ENCODE measurements at regions not wholly inside any gene's neighbourhood (a gene's known extent, or its start where the extent isn't known, plus 50 kb on each side); places are given as distances from the start of the nearest gene placed in this dataset.

- ATAC-seq (no peak), FAIRE-seq (no peak), DNase-seq (ENCODE audit: low read depth, low spot score) (no peak)
- ChIA-PET POLR2A (no interaction called here), RAD21 (ENCODE audit: unreplicated experiment) (no interaction called here), CTCF (no interaction called here), SMC1A (ENCODE audit: uncharacterized antibody, unreplicated experiment) (no interaction called here)
- no TSS peak for BruUV-seq (replicated peaks)
- no peak overlapping the region for H3K27ac ChIP-seq (ENCODE audit: control insufficient read depth, insufficient read depth)
- no peak overlapping the region for H2AFZ ChIP-seq (ENCODE audit: control insufficient read depth, low read depth, low read length)
- no peaks in the 10 kb centered on the region for H3K4me1 ChIP-seq (ENCODE audit: control insufficient read depth, insufficient read depth, low read length)
- in situ Hi-C loops (cut with MboI) (no loop called here), intact Hi-C loops (cut with micrococcal nuclease; ENCODE audit: unreplicated experiment) (no loop called here)
- no peak overlapping the region for H3K4me2 ChIP-seq (ENCODE audit: control insufficient read depth, insufficient read depth)
- no peaks in the 10 kb centered on the region for H4K20me1 ChIP-seq (ENCODE audit: control insufficient read depth, insufficient read depth)
- H3K4me3 ChIP-seq, result no peak overlapping the region
- no peaks in the 10 kb centered on the region for H3K36me3 ChIP-seq (ENCODE audit: control insufficient read depth in 2 of 2, insufficient read depth in 2 of 2, low read length in 1 of 2)
- H3K9me3 ChIP-seq (replicated peaks; ENCODE audit: control insufficient read depth, insufficient read depth, low read length), result no peaks in the 10 kb centered on the region
- H3K79me2 ChIP-seq (ENCODE audit: control insufficient read depth, insufficient read depth, low read length), result no peaks in the 10 kb centered on the region
- H3K9ac ChIP-seq (ENCODE audit: control insufficient read depth, insufficient read depth, low read length), result no peak overlapping the region
- H3K27me3 ChIP-seq (replicated peaks in 1 of 2; ENCODE audit: control insufficient read depth in 2 of 2, insufficient read depth in 2 of 2, low read length in 1 of 2), result no peaks in the 10 kb centered on the region
- WGBS (ENCODE audit: insufficient coverage, insufficient replicate concordance, low lambda C conversion rate, missing lambda C conversion rate), result 0% methylated on average over 1 of the region's 1 CpG
- TF ChIP-seq ZBTB11 (CRISPR knock-in tag; IDR thresholded peaks at IDR 0.05) (no peak), POLR2AphosphoS2 (IDR thresholded peaks at IDR 0.05; ENCODE audit: low read depth, low read length) (no peak), TARDBP (IDR thresholded peaks at IDR 0.05; ENCODE audit: borderline replicate concordance) (no peak), LARP7 (IDR thresholded peaks at IDR 0.05) (no peak), IRF5 (IDR thresholded peaks at IDR 0.05; ENCODE audit: borderline replicate concordance) (no peak), NFXL1 (IDR thresholded peaks at IDR 0.05; ENCODE audit: borderline replicate concordance) (no peak), HCFC1 (IDR thresholded peaks at IDR 0.05; ENCODE audit: low read length) (no peak), IRF4 (IDR thresholded peaks at IDR 0.05; ENCODE audit: low read depth, low read length) (no peak), NFYA (IDR thresholded peaks at IDR 0.05; ENCODE audit: borderline replicate concordance, low read depth, low read length) (no peak)
Measured at GRCh38 chr3:110494093-110494490, 577.5 kb upstream of the NECTIN3 start.

Data from GM12878 (cell line).